GM18499 (cell line): ENCODE measurements at regions not wholly inside any gene's neighbourhood (a gene's known extent, or its start where the extent isn't known, plus 50 kb on each side); places are given as distances from the start of the nearest gene placed in this dataset.

Experiments
- ATAC-seq: cut with Tn5 transposase; IDR thresholded peaks from one replicate; pipeline ENCODE4 v1.9.1; 2021; ENCODE audit warnings: moderate number of reproducible peaks; ENCODE audit not compliant: insufficient read depth, unreplicated experiment

- ATAC-seq: no peak
These were observed 324.2 kb upstream of the HSF2 start for GRCh38 chr6:122075084-122075838.

GRCh38 chr6:122075917-122076316 lies 323.5 kb upstream of the HSF2 start:
- ATAC-seq: no peak

GRCh38 chr6:122077603-122078002 lies 321.8 kb upstream of the HSF2 start:
- peak; percentile 50 for ATAC-seq

- ATAC-seq: no peak
These were observed 321.0 kb upstream of the HSF2 start for GRCh38 chr6:122078481-122078880.

GRCh38 chr6:122079916-122080315 lies 319.5 kb upstream of the HSF2 start:
- ATAC-seq: no peak

- no peak for ATAC-seq
These were observed 317.5 kb upstream of the HSF2 start for GRCh38 chr6:122081921-122082320.

- ATAC-seq: no peak
These were observed 317.1 kb upstream of the HSF2 start for GRCh38 chr6:122082370-122082769.

- no peak for ATAC-seq
These were observed 307.1 kb upstream of the HSF2 start for GRCh38 chr6:122092366-122092765.

- no peak for ATAC-seq
These were observed 301.2 kb upstream of the HSF2 start for GRCh38 chr6:122098201-122098678.

GRCh38 chr6:122102026-122102425 lies 297.4 kb upstream of the HSF2 start:
- ATAC-seq: no peak

- no peak for ATAC-seq
These were observed 292.1 kb upstream of the HSF2 start for GRCh38 chr6:122107256-122107852.

GRCh38 chr6:122109075-122109474 lies 290.4 kb upstream of the HSF2 start:
- ATAC-seq: no peak

GRCh38 chr6:122114717-122115116 lies 284.7 kb upstream of the HSF2 start:
- ATAC-seq: no peak

- ATAC-seq: no peak
These were observed 283.2 kb upstream of the HSF2 start for GRCh38 chr6:122116119-122116834.

GRCh38 chr6:122116835-122117627 lies 282.4 kb upstream of the HSF2 start:
- no peak for ATAC-seq

- ATAC-seq: no peak
These were observed 280.4 kb upstream of the HSF2 start for GRCh38 chr6:122118945-122119506.

GRCh38 chr6:122122202-122122601 lies 277.2 kb upstream of the HSF2 start:
- ATAC-seq: no peak

GRCh38 chr6:122122686-122123085 lies 276.8 kb upstream of the HSF2 start:
- ATAC-seq: no peak

- no peak for ATAC-seq
These were observed 274.5 kb upstream of the HSF2 start for GRCh38 chr6:122124908-122125307.

- ATAC-seq: no peak
These were observed 272.6 kb upstream of the HSF2 start for GRCh38 chr6:122126894-122127293.
